Vagina (tissue), 2 donors: ENCODE measurements at regions not wholly inside any gene's neighbourhood (a gene's known extent, or its start where the extent isn't known, plus 50 kb on each side); places are given as distances from the start of the nearest gene placed in this dataset.

Experiments used
- DNase-seq, 2 donors: peaks; one replicate each; pipeline ENCODE4 v3.0.0-alpha.2; 2017; ENCODE audit errors: extremely low spot score in 2 of 2
- H3K27ac ChIP-seq: fragments of 200-600 bp; sonication (generic); one replicate; pipeline ENCODE4 v1.5.1; 2019
- H3K27me3 ChIP-seq: fragments of 200-600 bp; sonication (generic); one replicate; pipeline ENCODE4 v1.5.1; 2019
- H3K36me3 ChIP-seq, 2 donors: fragments of 200-600 bp; sonication (generic); one replicate each; pipeline ENCODE4 v1.5.1; 2017 to 2019
- H3K4me1 ChIP-seq: fragments of 200-600 bp; sonication (generic); one replicate; pipeline ENCODE4 v1.5.1; 2019
- H3K4me3 ChIP-seq, 2 donors: fragments of 200-600 bp; sonication (generic); 1 replicate in 1 of 2; 2 replicates in 1 of 2; pipeline ENCODE4 v1.5.1; 2016 to 2019
- H3K9me3 ChIP-seq: fragments of 200-600 bp; sonication (generic); one replicate; pipeline ENCODE4 v1.5.1; 2019
- CTCF ChIP-seq, 3 experiments: fragments of 450-650 bp in 2 of 3; fragments of 200-600 bp in 1 of 3; sonication (generic) in 1 of 3; IDR thresholded peaks; one replicate each; pipeline ENCODE4 v1.5.1; 2017 to 2019; ENCODE audit warnings: antibody characterized with exemption in 3 of 3, mild to moderate bottlenecking in 2 of 3, moderate library complexity in 2 of 3
- POLR2A ChIP-seq, 2 donors: fragments of 450-650 bp; IDR thresholded peaks; one replicate each; pipeline ENCODE4 v1.6.1; 2017; ENCODE audit warnings: antibody characterized with exemption in 2 of 2, mild to moderate bottlenecking in 2 of 2, moderate library complexity in 2 of 2
- POLR2AphosphoS5 ChIP-seq, 2 donors: sonication (generic); formaldehyde crosslinking; IDR thresholded peaks; one replicate each; pipeline ENCODE4 v1.9.0; 2017; ENCODE audit warnings: antibody characterized with exemption in 2 of 2, mild to moderate bottlenecking in 2 of 2, low read depth in 1 of 2; ENCODE audit not compliant: insufficient read depth in 1 of 2
- intact Hi-C: fragments of 100-400 bp; cut with DNase I; formaldehyde crosslinking; loops from one replicate; pipeline ENCODE4 v1.15.1; 2023

DNA sequence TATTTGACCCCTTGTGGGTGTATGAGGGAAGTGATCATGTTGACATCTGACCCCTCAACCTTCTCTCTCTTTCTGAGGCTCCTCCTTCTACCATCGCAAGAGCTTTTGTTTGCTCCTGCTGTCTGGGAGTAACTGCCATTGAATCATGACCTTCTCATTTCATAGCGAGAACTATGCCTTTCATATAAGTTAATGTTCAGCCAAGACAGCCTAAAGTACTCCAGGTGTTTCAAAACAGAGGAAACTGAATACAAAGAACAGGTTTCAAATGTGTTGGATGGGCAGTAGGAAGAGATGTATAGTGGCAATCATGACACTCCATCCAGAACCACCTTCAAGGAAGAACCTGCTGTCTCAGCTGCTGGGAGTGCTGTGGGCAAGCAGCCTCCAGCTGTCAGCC, 403.1 kb downstream of the MID1IP1 start:
- Histone ChIP-seq H3K4me1 (no peaks in the 10 kb centered on the region), H3K4me3 (no peak overlapping the region), H3K27me3 (no peaks in the 10 kb centered on the region), H3K27ac (no peak overlapping the region), H3K9me3 (no peaks in the 10 kb centered on the region), H3K36me3 (no peaks in the 10 kb centered on the region)
- TF ChIP-seq CTCF (IDR thresholded peaks at IDR 0.05): no peak
- no peak for DNase-seq
- intact Hi-C loops: no loop called here

DNA sequence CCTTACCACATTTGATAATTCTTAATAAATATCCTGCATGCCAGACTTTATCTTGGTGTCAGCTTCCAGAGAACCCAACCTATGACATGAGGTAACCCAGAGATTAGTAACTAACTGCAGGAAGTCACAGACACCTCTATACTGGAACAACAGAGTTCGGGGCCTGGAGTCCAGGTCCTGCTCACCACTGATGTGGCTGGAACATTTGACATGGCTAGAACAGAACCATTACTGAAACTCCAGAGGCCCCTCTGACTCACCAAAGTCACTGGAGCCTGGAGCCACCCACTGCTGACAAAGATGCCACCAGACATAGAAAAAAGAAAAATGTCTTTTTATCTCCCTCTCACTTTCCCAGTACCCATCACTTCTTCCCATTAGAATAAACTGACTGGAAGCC, 403.7 kb downstream of the MID1IP1 start:
- Histone ChIP-seq H3K27ac (no peak overlapping the region), H3K9me3 (no peaks in the 10 kb centered on the region), H3K4me3 (no peak overlapping the region), H3K27me3 (no peaks in the 10 kb centered on the region), H3K4me1 (no peaks in the 10 kb centered on the region), H3K36me3 (no peaks in the 10 kb centered on the region)
- intact Hi-C loops: no loop called here
- no peak for DNase-seq
- no peak for TF ChIP-seq POLR2AphosphoS5 (IDR thresholded peaks at IDR 0.05; ENCODE audit: insufficient read depth in 1 of 2, low read depth in 1 of 2)
- no peak for TF ChIP-seq POLR2A (IDR thresholded peaks at IDR 0.05)
- no peak for TF ChIP-seq CTCF (IDR thresholded peaks at IDR 0.05)

- no peak for DNase-seq
- no peak overlapping the region for H3K4me3 ChIP-seq
- intact Hi-C loops: no loop called here
- no peaks in the 10 kb centered on the region for H3K36me3 ChIP-seq
- no peak for TF ChIP-seq POLR2A (IDR thresholded peaks at IDR 0.05)
- no peak for TF ChIP-seq POLR2AphosphoS5 (IDR thresholded peaks at IDR 0.05; ENCODE audit: insufficient read depth in 1 of 2, low read depth in 1 of 2)
- TF ChIP-seq CTCF (IDR thresholded peaks at IDR 0.05): no peak
- no peak overlapping the region for H3K27ac ChIP-seq
- no peaks in the 10 kb centered on the region for H3K4me1 ChIP-seq
- no peaks in the 10 kb centered on the region for H3K9me3 ChIP-seq
- H3K27me3 ChIP-seq: no peaks in the 10 kb centered on the region
Measured at GRCh38 chrX:39205467-39205866, 404.2 kb downstream of the MID1IP1 start.

DNA sequence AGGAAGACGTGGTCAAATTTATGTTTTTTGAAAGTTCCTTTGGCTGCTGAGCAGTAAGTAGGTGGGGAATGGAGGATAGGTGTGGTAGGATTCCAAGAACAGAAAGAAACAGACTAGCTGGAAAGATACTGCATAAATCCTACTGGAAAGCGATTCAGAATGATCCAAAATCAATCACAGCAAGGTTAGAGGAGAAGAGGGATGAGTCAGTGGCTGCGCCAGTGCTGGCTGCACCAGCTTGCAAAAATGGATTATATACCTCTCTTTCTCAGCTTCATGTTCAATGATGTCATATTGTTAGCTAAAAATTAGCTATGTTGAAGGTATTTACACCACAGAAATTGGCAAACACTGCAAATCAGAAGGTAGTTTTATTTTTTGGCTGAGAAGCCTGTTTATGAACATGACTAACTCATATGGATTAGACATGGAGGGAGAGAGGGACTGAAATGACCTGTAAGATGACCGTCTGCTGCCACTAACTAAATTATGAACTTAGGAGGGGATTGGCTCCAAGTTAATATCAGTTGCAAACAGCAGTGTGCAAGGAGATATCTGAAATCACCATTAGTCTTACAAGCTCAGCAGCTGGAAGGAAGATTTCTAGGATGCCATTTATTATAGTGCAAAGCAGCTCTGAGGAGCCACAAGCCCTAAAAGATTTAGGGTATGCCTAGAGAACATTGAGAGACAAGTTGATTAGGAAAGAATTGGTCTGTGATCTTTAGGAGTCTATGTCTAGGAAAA, 405.3 kb downstream of the MID1IP1 start:
- intact Hi-C loops: no loop called here
- Histone ChIP-seq H3K27ac (no peak overlapping the region), H3K9me3 (no peaks in the 10 kb centered on the region), H3K27me3 (no peaks in the 10 kb centered on the region), H3K4me3 (no peak overlapping the region), H3K36me3 (no peaks in the 10 kb centered on the region), H3K4me1 (no peaks in the 10 kb centered on the region)
- TF ChIP-seq POLR2A (IDR thresholded peaks at IDR 0.05) (no peak), POLR2AphosphoS5 (IDR thresholded peaks at IDR 0.05; ENCODE audit: insufficient read depth in 1 of 2, low read depth in 1 of 2) (no peak), CTCF (IDR thresholded peaks at IDR 0.05) (no peak)
- no peak for DNase-seq

GRCh38 chrX:39211501-39211900, 410.2 kb downstream of the MID1IP1 start:
- no peaks in the 10 kb centered on the region for H3K9me3 ChIP-seq
- no peaks in the 10 kb centered on the region for H3K27me3 ChIP-seq
- intact Hi-C loops: no loop called here
- H3K27ac ChIP-seq: no peak overlapping the region
- H3K4me3 ChIP-seq: no peak overlapping the region
- H3K36me3 ChIP-seq: no peaks in the 10 kb centered on the region
- H3K4me1 ChIP-seq: no peaks in the 10 kb centered on the region
- no peak for TF ChIP-seq POLR2AphosphoS5 (IDR thresholded peaks at IDR 0.05; ENCODE audit: insufficient read depth in 1 of 2, low read depth in 1 of 2)
- no peak for TF ChIP-seq POLR2A (IDR thresholded peaks at IDR 0.05)
- no peak for TF ChIP-seq CTCF (IDR thresholded peaks at IDR 0.05)
- DNase-seq: no peak
